ENCODE measurements at regions not wholly inside any gene's neighbourhood (a gene's known extent, or its start where the extent isn't known, plus 50 kb on each side); places are given as distances from the start of the nearest gene placed in this dataset.

- TF ChIP-seq TERF1 (CRISPR knock-in tag; IDR thresholded peaks at IDR 0.05) (no peak), CBX2 (IDR thresholded peaks at IDR 0.05; ENCODE audit: low read depth, low read length) (no peak), CBX2 (CRISPR knock-in tag; IDR thresholded peaks at IDR 0.05; ENCODE audit: low read depth) (no peak), HDAC1 (CRISPR knock-in tag; IDR thresholded peaks at IDR 0.05) (no peak; the same call in 1 of the 2 replicates), ZNF572 (CRISPR knock-in tag; IDR thresholded peaks at IDR 0.05) (no peak), THRA (CRISPR knock-in tag; IDR thresholded peaks at IDR 0.05; ENCODE audit: borderline replicate concordance) (no peak), CCAR2 (optimal IDR thresholded peaks at IDR 0.05; ENCODE audit: low read depth, low read length) (no peak), MTA1 (CRISPR knock-in tag; IDR thresholded peaks at IDR 0.05; ENCODE audit: borderline replicate concordance) (no peak), ZNF225 (CRISPR knock-in tag; IDR thresholded peaks at IDR 0.05) (no peak), ELF3 (CRISPR knock-in tag; IDR thresholded peaks at IDR 0.05) (no peak), ZSCAN21 (CRISPR knock-in tag; IDR thresholded peaks at IDR 0.05; ENCODE audit: borderline replicate concordance) (no peak), FOXA3 (CRISPR knock-in tag; IDR thresholded peaks at IDR 0.05) (peak; percentile 91), TP53 (CRISPR knock-in tag; conservative IDR thresholded peaks at IDR 0.05) (no peak), RORA (CRISPR knock-in tag; IDR thresholded peaks at IDR 0.05) (no peak), ZNF672 (CRISPR knock-in tag; IDR thresholded peaks at IDR 0.05) (no peak), SMARCC2 (IDR thresholded peaks at IDR 0.05) (no peak), ZNF564 (CRISPR knock-in tag; IDR thresholded peaks at IDR 0.05) (no peak), MED8 (CRISPR knock-in tag; IDR thresholded peaks at IDR 0.05; ENCODE audit: insufficient replicate concordance) (no peak), HES4 (CRISPR knock-in tag; IDR thresholded peaks at IDR 0.05; ENCODE audit: borderline replicate concordance) (no peak), SOX5 (CRISPR knock-in tag; IDR thresholded peaks at IDR 0.05; ENCODE audit: borderline replicate concordance) (peak; percentile 69; the same call in 1 of the 2 replicates), ZNF382 (CRISPR knock-in tag; IDR thresholded peaks at IDR 0.05; ENCODE audit: borderline replicate concordance) (no peak), IRF1 (CRISPR knock-in tag; IDR thresholded peaks at IDR 0.05; ENCODE audit: low read depth) (no peak), U2AF1 (optimal IDR thresholded peaks at IDR 0.05; ENCODE audit: low read depth, low read length) (no peak), ZNF124 (CRISPR knock-in tag; IDR thresholded peaks at IDR 0.05) (no peak), ZEB1 (IDR thresholded peaks at IDR 0.05; ENCODE audit: insufficient replicate concordance, low read depth) (no peak)
Measured at GRCh38 chr6:11462742-11463397, 74.7 kb upstream of the TMEM170B start (continued).

Data from HepG2 (cell line).